Gastroesophageal sphincter (tissue), 3 donors: ENCODE measurements at regions not wholly inside any gene's neighbourhood (a gene's known extent, or its start where the extent isn't known, plus 50 kb on each side); places are given as distances from the start of the nearest gene placed in this dataset.

Experiments used
- POLR2A ChIP-seq, 2 donors: fragments of 450-650 bp; IDR thresholded peaks; one replicate each; pipeline ENCODE4 v1.6.1; 2017; ENCODE audit warnings: antibody characterized with exemption in 2 of 2, mild to moderate bottlenecking in 2 of 2, moderate library complexity in 1 of 2
- POLR2AphosphoS5 ChIP-seq: sonication (generic); formaldehyde crosslinking; IDR thresholded peaks from one replicate; pipeline ENCODE4 v1.6.1; 2017; ENCODE audit warnings: antibody characterized with exemption
- TF ChIP-seq, protein P1 (sequence below), 4 experiments: fragments of 200-600 bp in 2 of 4; fragments of 450-650 bp in 2 of 4; sonication (generic) in 1 of 4; IDR thresholded peaks; one replicate each; pipeline ENCODE4 v1.5.1; 2017 to 2019; ENCODE audit warnings: antibody characterized with exemption in 4 of 4, mild to moderate bottlenecking in 2 of 4, moderate library complexity in 2 of 4

DNA sequence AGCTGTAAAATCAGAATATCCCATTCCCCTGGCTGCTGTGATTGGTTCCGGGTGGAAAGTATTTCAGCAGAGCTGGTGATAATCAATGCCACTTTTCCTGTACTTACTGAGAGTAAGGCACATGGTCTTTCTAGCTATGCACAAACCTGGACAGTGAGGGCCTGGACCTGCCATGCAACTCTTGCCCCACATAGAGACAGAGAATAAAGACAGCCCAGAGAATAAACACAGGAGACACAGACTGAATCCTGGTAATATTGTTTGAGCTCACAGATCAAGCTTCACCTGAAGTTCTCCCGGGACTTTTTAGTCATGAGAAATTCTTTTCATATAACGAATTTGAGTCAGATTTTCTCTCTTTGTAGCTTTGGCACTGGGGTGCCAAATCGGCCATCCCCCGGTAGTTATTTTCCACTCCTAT is 81.9 kb downstream of the ACAA2 start:
- TF ChIP-seq, protein P1, sequence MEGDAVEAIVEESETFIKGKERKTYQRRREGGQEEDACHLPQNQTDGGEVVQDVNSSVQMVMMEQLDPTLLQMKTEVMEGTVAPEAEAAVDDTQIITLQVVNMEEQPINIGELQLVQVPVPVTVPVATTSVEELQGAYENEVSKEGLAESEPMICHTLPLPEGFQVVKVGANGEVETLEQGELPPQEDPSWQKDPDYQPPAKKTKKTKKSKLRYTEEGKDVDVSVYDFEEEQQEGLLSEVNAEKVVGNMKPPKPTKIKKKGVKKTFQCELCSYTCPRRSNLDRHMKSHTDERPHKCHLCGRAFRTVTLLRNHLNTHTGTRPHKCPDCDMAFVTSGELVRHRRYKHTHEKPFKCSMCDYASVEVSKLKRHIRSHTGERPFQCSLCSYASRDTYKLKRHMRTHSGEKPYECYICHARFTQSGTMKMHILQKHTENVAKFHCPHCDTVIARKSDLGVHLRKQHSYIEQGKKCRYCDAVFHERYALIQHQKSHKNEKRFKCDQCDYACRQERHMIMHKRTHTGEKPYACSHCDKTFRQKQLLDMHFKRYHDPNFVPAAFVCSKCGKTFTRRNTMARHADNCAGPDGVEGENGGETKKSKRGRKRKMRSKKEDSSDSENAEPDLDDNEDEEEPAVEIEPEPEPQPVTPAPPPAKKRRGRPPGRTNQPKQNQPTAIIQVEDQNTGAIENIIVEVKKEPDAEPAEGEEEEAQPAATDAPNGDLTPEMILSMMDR (IDR thresholded peaks at IDR 0.05): no peak
- TF ChIP-seq POLR2A (IDR thresholded peaks at IDR 0.05): no peak
- TF ChIP-seq POLR2AphosphoS5: no peak
